PC-9 (cell line): ENCODE measurements at regions not wholly inside any gene's neighbourhood (a gene's known extent, or its start where the extent isn't known, plus 50 kb on each side); places are given as distances from the start of the nearest gene placed in this dataset.

Source experiments
- BruUV-seq: library from RNA; stranded (reverse); fragments of 400-500 nt; replicated peaks from 2 replicates; lab custom pipeline; 2021; lab: Mats Ljungman, UMichigan
- CTCF ChIA-PET: fragments of 300-600 bp; sonication (Branson Sonifier 250); formaldehyde crosslinking; loops from one replicate; lab custom pipeline; 2022; ENCODE audit warnings: antibody characterized with exemption; lab: Charles Lee
- POLR2A ChIA-PET: fragments of 300-600 bp; sonication (Branson Sonifier 250); formaldehyde crosslinking; loops from one replicate; lab custom pipeline; 2022; ENCODE audit warnings: antibody characterized with exemption; ENCODE audit not compliant: unreplicated experiment; lab: Charles Lee
- DNase-seq, 2 experiments: peaks; one replicate each; pipeline versions ENCODE4 v3.0.0 to v3.0.0-alpha.2; 2015 to 2022; ENCODE audit warnings: mixed read lengths in 1 of 2
- H2AFZ ChIP-seq: fragments of 200-600 bp; sonication (generic); 2 replicates; pipeline ENCODE4 v1.8.1; 2017; ENCODE audit warnings: antibody characterized with exemption
- H3F3A ChIP-seq: fragments of 200-600 bp; sonication (generic); 2 replicates; pipeline ENCODE4 v1.8.1; 2017; ENCODE audit warnings: antibody characterized with exemption, mild to moderate bottlenecking, low read depth; ENCODE audit not compliant: insufficient read depth
- H3K27ac ChIP-seq: fragments of 200-600 bp; sonication (generic); 2 replicates; pipeline ENCODE4 v1.6.1; 2016; ENCODE audit warnings: mixed run types
- H3K27me3 ChIP-seq: fragments of 200-600 bp; sonication (generic); 2 replicates; pipeline ENCODE4 v1.6.1; 2016; ENCODE audit warnings: low read depth, mixed run types; ENCODE audit not compliant: insufficient read depth
- H3K36me3 ChIP-seq: fragments of 200-600 bp; sonication (generic); 2 replicates; pipeline ENCODE4 v1.6.1; 2016; ENCODE audit warnings: low read depth, mixed run types
- H3K4me1 ChIP-seq: fragments of 200-600 bp; sonication (generic); replicated peaks from 2 replicates; pipeline ENCODE4 v1.6.1; 2016; ENCODE audit warnings: mixed run types; ENCODE audit not compliant: insufficient read depth
- H3K4me2 ChIP-seq: fragments of 200-600 bp; sonication (generic); 2 replicates; pipeline ENCODE4 v1.6.1; 2017; ENCODE audit warnings: mixed run types
- H3K4me3 ChIP-seq: fragments of 200-600 bp; sonication (generic); 2 replicates; pipeline ENCODE4 v1.6.1; 2016; ENCODE audit warnings: mixed run types
- H3K79me2 ChIP-seq: fragments of 200-600 bp; sonication (generic); 2 replicates; pipeline ENCODE4 v1.6.1; 2017; ENCODE audit warnings: low read depth, mixed run types
- H3K9me2 ChIP-seq: fragments of 200-600 bp; sonication (generic); 2 replicates; pipeline ENCODE4 v1.8.1; 2017; ENCODE audit warnings: mild to moderate bottlenecking; ENCODE audit not compliant: insufficient read depth
- H3K9me3 ChIP-seq: fragments of 200-600 bp; sonication (generic); 2 replicates; pipeline ENCODE4 v1.8.1; 2016; ENCODE audit warnings: low read depth; ENCODE audit not compliant: insufficient read depth
- H4K20me1 ChIP-seq: fragments of 200-600 bp; sonication (generic); 2 replicates; pipeline ENCODE4 v1.8.1; 2017; ENCODE audit not compliant: insufficient read depth
- CTCF ChIP-seq: fragments of 200-600 bp; sonication (generic); conservative IDR thresholded peaks from 2 replicates; pipeline ENCODE4 v1.6.1; 2017; ENCODE audit warnings: mixed run types, antibody characterized with exemption, mild to moderate bottlenecking, moderate library complexity
- EZH2 ChIP-seq: fragments of 200-600 bp; sonication (generic); IDR thresholded peaks from 2 replicates; pipeline ENCODE4 v1.8.0; 2017; ENCODE audit warnings: antibody characterized with exemption, low read depth
- intact Hi-C: fragments of 100-400 bp; cut with micrococcal nuclease; formaldehyde crosslinking; loops from one replicate; pipeline ENCODE4 v1.10.0; 2022; ENCODE audit not compliant: unreplicated experiment

- no peak overlapping the region for H2AFZ ChIP-seq
- no peak for DNase-seq
- no peak overlapping the region for H3K4me3 ChIP-seq
- BruUV-seq: no TSS peak
- H3F3A ChIP-seq: peaks cover 10% of the 10 kb centered on the region
- H3K79me2 ChIP-seq: peaks cover 97% of the 10 kb centered on the region
- no peaks in the 10 kb centered on the region for H4K20me1 ChIP-seq
- CTCF ChIA-PET: no interaction called here
- POLR2A ChIA-PET: no interaction called here
- H3K9me2 ChIP-seq: no peaks in the 10 kb centered on the region
- no peak overlapping the region for H3K4me2 ChIP-seq
- H3K9me3 ChIP-seq: no peaks in the 10 kb centered on the region
- H3K36me3 ChIP-seq: peaks cover 5% of the 10 kb centered on the region; the same call in 1 of the 2 replicates
- intact Hi-C loops: no loop called here
- H3K27ac ChIP-seq: no peak overlapping the region
- peaks cover 16% of the 10 kb centered on the region; the same call in 1 of the 2 replicates for H3K4me1 ChIP-seq
- no peaks in the 10 kb centered on the region for H3K27me3 ChIP-seq
- TF ChIP-seq CTCF (no peak), EZH2 (no peak)
These were observed 598.9 kb upstream of the DIPK2B start for GRCh38 chrX:45799576-45799975.

- ChIA-PET POLR2A (no interaction called here), CTCF (no interaction called here)
- Histone ChIP-seq H3F3A (peaks cover 3% of the 10 kb centered on the region; the same call in 1 of the 2 replicates), H2AFZ (no peak overlapping the region), H3K79me2 (peaks cover 94% of the 10 kb centered on the region), H3K9me2 (no peaks in the 10 kb centered on the region), H3K27ac (no peak overlapping the region), H3K9me3 (no peaks in the 10 kb centered on the region), H3K4me2 (no peak overlapping the region), H4K20me1 (peaks cover 2% of the 10 kb centered on the region; the same call in 1 of the 2 replicates), H3K27me3 (no peaks in the 10 kb centered on the region), H3K4me3 (no peak overlapping the region), H3K4me1 (no peaks in the 10 kb centered on the region), H3K36me3 (no peaks in the 10 kb centered on the region)
- no peak for DNase-seq
- TF ChIP-seq EZH2 (no peak), CTCF (no peak)
- BruUV-seq: no TSS peak
- intact Hi-C loops: no loop called here
These were observed 594.9 kb upstream of the DIPK2B start for GRCh38 chrX:45795546-45795945.

- DNase-seq: no peak
- Histone ChIP-seq H2AFZ (no peak overlapping the region), H4K20me1 (peaks cover 6% of the 10 kb centered on the region; the same call in 1 of the 2 replicates), H3K79me2 (peaks cover 96% of the 10 kb centered on the region), H3K27me3 (no peaks in the 10 kb centered on the region), H3K9me3 (no peaks in the 10 kb centered on the region), H3K27ac (no peak overlapping the region), H3K36me3 (no peaks in the 10 kb centered on the region), H3F3A (peaks cover 3% of the 10 kb centered on the region; the same call in 1 of the 2 replicates), H3K4me1 (no peaks in the 10 kb centered on the region), H3K9me2 (no peaks in the 10 kb centered on the region), H3K4me3 (no peak overlapping the region), H3K4me2 (no peak overlapping the region)
- ChIA-PET POLR2A (no interaction called here), CTCF (no interaction called here)
- intact Hi-C loops: no loop called here
- BruUV-seq: no TSS peak
- TF ChIP-seq CTCF: no peak
- no peak for TF ChIP-seq EZH2
These were observed 594.3 kb upstream of the DIPK2B start for GRCh38 chrX:45794995-45795337.
